Vagina (tissue), 2 donors: ENCODE measurements at regions not wholly inside any gene's neighbourhood (a gene's known extent, or its start where the extent isn't known, plus 50 kb on each side); places are given as distances from the start of the nearest gene placed in this dataset.

ENCODE experiments used
- DNase-seq, 2 donors: peaks; one replicate each; pipeline ENCODE4 v3.0.0-alpha.2; 2017; ENCODE audit errors: extremely low spot score in 2 of 2
- H3K27ac ChIP-seq: fragments of 200-600 bp; sonication (generic); one replicate; pipeline ENCODE4 v1.5.1; 2019
- H3K27me3 ChIP-seq: fragments of 200-600 bp; sonication (generic); one replicate; pipeline ENCODE4 v1.5.1; 2019
- H3K36me3 ChIP-seq, 2 donors: fragments of 200-600 bp; sonication (generic); one replicate each; pipeline ENCODE4 v1.5.1; 2017 to 2019
- H3K4me1 ChIP-seq: fragments of 200-600 bp; sonication (generic); one replicate; pipeline ENCODE4 v1.5.1; 2019
- H3K4me3 ChIP-seq, 2 donors: fragments of 200-600 bp; sonication (generic); 1 replicate in 1 of 2; 2 replicates in 1 of 2; pipeline ENCODE4 v1.5.1; 2016 to 2019
- H3K9me3 ChIP-seq: fragments of 200-600 bp; sonication (generic); one replicate; pipeline ENCODE4 v1.5.1; 2019
- POLR2A ChIP-seq, 2 donors: fragments of 450-650 bp; IDR thresholded peaks; one replicate each; pipeline ENCODE4 v1.6.1; 2017; ENCODE audit warnings: antibody characterized with exemption in 2 of 2, mild to moderate bottlenecking in 2 of 2, moderate library complexity in 2 of 2
- POLR2AphosphoS5 ChIP-seq, 2 donors: sonication (generic); formaldehyde crosslinking; IDR thresholded peaks; one replicate each; pipeline ENCODE4 v1.9.0; 2017; ENCODE audit warnings: antibody characterized with exemption in 2 of 2, mild to moderate bottlenecking in 2 of 2, low read depth in 1 of 2; ENCODE audit not compliant: insufficient read depth in 1 of 2
- intact Hi-C: fragments of 100-400 bp; cut with DNase I; formaldehyde crosslinking; loops from one replicate; pipeline ENCODE4 v1.15.1; 2023
- TF ChIP-seq, protein P1 (sequence below), 3 experiments: fragments of 450-650 bp in 2 of 3; fragments of 200-600 bp in 1 of 3; sonication (generic) in 1 of 3; IDR thresholded peaks; one replicate each; pipeline ENCODE4 v1.5.1; 2017 to 2019; ENCODE audit warnings: antibody characterized with exemption in 3 of 3, mild to moderate bottlenecking in 2 of 3, moderate library complexity in 2 of 3

DNA sequence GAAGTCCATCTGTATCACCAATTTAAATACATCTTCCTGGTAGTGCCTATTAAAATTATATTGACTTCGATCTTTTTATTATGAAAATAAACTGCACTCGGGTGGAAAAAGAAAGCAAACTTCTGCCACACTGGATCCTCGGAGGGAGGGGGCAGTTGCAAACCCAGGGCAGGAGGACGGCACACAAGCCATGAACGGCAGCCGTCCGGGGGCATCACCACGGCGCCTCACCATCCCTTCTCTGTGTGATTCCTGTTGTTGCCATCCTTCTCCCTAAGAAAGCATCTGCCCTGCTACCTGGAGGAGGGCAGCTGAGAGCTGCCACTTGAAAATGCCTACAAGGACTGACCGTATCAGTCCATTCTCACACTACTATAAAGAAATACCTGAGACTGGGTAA, 53.9 kb upstream of the ENPP7 start:
- Histone ChIP-seq H3K27me3 (no peaks in the 10 kb centered on the region), H3K27ac (no peak overlapping the region), H3K9me3 (no peaks in the 10 kb centered on the region), H3K36me3 (no peaks in the 10 kb centered on the region), H3K4me1 (no peaks in the 10 kb centered on the region), H3K4me3 (no peak overlapping the region)
- intact Hi-C loops, result no loop called here
- TF ChIP-seq POLR2A (IDR thresholded peaks at IDR 0.05) (no peak), POLR2AphosphoS5 (IDR thresholded peaks at IDR 0.05; ENCODE audit: insufficient read depth in 1 of 2, low read depth in 1 of 2) (no peak)
- TF ChIP-seq, protein P1, sequence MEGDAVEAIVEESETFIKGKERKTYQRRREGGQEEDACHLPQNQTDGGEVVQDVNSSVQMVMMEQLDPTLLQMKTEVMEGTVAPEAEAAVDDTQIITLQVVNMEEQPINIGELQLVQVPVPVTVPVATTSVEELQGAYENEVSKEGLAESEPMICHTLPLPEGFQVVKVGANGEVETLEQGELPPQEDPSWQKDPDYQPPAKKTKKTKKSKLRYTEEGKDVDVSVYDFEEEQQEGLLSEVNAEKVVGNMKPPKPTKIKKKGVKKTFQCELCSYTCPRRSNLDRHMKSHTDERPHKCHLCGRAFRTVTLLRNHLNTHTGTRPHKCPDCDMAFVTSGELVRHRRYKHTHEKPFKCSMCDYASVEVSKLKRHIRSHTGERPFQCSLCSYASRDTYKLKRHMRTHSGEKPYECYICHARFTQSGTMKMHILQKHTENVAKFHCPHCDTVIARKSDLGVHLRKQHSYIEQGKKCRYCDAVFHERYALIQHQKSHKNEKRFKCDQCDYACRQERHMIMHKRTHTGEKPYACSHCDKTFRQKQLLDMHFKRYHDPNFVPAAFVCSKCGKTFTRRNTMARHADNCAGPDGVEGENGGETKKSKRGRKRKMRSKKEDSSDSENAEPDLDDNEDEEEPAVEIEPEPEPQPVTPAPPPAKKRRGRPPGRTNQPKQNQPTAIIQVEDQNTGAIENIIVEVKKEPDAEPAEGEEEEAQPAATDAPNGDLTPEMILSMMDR (IDR thresholded peaks at IDR 0.05), result no peak
- no peak for DNase-seq

DNA sequence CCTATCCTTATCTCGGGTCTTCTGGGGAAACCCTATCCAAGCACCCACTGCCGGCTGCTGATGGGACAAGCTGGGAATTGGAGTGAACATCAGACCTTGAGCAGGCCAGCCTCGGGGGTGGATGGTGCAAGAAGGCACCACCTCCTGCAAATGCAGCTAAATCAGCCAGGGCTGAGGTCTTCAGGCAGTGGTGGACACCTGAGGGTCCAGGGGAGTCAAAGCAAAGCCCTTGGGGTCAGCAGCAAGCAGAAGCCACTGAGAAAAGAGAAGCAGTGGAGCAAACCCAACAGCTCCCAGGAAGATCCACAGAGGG, 55.4 kb upstream of the ENPP7 start:
- Histone ChIP-seq H3K36me3 (no peaks in the 10 kb centered on the region), H3K27ac (no peak overlapping the region), H3K4me1 (no peaks in the 10 kb centered on the region), H3K9me3 (no peaks in the 10 kb centered on the region), H3K4me3 (no peak overlapping the region), H3K27me3 (no peaks in the 10 kb centered on the region)
- TF ChIP-seq, protein P1 (IDR thresholded peaks at IDR 0.05), result no peak
- TF ChIP-seq POLR2AphosphoS5 (IDR thresholded peaks at IDR 0.05; ENCODE audit: insufficient read depth in 1 of 2, low read depth in 1 of 2) (no peak), POLR2A (IDR thresholded peaks at IDR 0.05) (no peak)
- intact Hi-C loops, result no loop called here
- no peak for DNase-seq

DNA sequence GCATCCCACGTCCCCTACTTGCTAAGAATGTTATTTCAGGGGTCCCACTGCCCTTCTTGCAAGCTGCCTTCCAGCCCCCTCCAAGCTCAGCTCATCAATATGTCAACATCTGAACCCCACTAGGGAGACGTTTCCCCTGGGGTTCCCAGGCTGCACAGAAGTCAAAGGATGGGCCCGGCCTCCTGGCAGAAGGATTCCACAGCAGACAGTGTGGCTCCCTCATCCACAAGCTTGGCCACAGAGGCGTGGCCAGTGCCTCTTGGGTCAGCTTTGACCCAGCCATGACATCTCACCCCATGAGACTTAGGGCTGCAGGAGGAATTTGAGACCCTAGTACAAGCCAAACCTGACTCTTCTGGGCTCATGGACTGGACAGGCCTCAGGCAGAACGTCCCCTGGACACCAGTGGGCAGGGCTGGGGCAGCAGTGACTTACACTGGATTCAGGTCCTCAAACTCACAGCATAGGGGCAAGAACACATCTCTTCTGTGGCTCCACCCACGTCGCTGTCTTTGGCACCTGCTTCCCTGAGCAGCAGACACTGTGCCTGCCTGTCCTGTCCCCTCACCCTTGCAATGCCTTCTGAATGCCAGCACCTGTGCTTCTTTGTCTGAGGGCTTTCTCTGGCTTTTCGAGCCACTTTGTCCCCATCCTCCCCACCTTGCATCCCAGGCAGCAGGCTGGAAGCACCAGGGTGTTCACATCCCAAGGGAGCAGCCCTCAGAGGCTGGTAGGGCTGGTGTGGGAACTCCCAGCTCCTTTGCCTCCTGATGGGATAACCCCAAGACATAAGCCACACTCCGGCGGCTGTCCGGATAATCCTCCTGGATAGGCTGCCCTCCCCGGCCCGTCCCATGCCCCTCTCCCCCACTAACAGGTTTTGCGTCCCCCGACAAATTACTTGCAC, 56.0 kb upstream of the ENPP7 start:
- Histone ChIP-seq H3K4me1 (no peaks in the 10 kb centered on the region), H3K27ac (no peak overlapping the region), H3K27me3 (no peaks in the 10 kb centered on the region), H3K9me3 (no peaks in the 10 kb centered on the region), H3K4me3 (no peak overlapping the region), H3K36me3 (no peaks in the 10 kb centered on the region)
- TF ChIP-seq, protein P1 (IDR thresholded peaks at IDR 0.05), result no peak
- DNase-seq, result no peak
- intact Hi-C loops, result no loop called here

DNA sequence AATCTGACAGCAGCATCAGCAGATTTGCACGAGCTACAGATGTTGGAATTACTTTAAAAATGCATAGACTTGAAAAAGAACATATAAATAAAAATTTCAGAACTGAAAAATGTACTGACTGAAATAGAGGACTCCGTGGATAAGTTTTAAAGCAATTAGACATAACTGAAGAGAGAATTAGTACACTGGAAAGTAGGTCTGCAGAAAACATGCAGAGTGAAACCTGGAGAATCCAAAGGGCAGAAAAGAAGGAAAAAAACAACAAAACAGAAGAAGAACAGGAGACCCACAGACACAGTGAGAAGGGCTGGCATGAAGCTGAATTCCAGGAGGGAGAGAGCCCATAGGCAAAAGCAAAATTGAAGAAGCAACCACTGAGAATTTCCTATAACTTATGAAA, 57.2 kb upstream of the ENPP7 start:
- no peaks in the 10 kb centered on the region for H3K36me3 ChIP-seq
- no peaks in the 10 kb centered on the region for H3K27me3 ChIP-seq
- intact Hi-C loops, result no loop called here

DNA sequence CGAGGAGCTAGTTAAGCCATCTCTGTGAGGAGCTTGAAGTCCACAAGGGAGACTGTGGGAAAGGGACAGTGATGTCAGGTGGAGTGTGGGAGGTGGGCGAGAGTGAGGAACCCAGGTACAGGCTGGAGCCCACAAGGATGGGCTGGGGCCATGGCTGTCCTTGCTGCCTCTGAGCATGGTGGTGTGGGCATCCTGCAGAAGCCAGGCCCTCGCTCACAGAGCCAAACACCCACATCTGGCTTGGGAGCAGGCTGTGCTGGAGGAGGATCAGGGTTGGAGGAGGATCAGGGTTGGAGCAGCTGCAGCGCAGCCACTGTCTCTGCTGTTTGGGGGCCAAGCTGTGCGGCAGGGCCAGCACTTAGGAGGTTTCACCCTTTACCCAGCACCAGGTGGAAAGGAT, 58.2 kb upstream of the ENPP7 start:
- DNase-seq, result no peak
- H3K36me3 ChIP-seq, result no peaks in the 10 kb centered on the region
- TF ChIP-seq POLR2AphosphoS5 (IDR thresholded peaks at IDR 0.05; ENCODE audit: insufficient read depth in 1 of 2, low read depth in 1 of 2) (no peak), POLR2A (IDR thresholded peaks at IDR 0.05) (no peak)
- TF ChIP-seq, protein P1 (IDR thresholded peaks at IDR 0.05), result no peak
- no peak overlapping the region for H3K27ac ChIP-seq
- intact Hi-C loops, result no loop called here
- H3K9me3 ChIP-seq, result no peaks in the 10 kb centered on the region
- no peaks in the 10 kb centered on the region for H3K27me3 ChIP-seq
- no peak overlapping the region for H3K4me3 ChIP-seq
- no peaks in the 10 kb centered on the region for H3K4me1 ChIP-seq

More for the DNA sequence above, 57.2 kb upstream of the ENPP7 start:
- TF ChIP-seq POLR2A (IDR thresholded peaks at IDR 0.05) (no peak), POLR2AphosphoS5 (IDR thresholded peaks at IDR 0.05; ENCODE audit: insufficient read depth in 1 of 2, low read depth in 1 of 2) (no peak)
- TF ChIP-seq, protein P1 (IDR thresholded peaks at IDR 0.05), result no peak
- Histone ChIP-seq H3K9me3 (no peaks in the 10 kb centered on the region), H3K4me3 (no peak overlapping the region), H3K4me1 (no peaks in the 10 kb centered on the region), H3K27ac (no peak overlapping the region)
- DNase-seq, result no peak
